ENCODE measurements at regions not wholly inside any gene's neighbourhood (a gene's known extent, or its start where the extent isn't known, plus 50 kb on each side); places are given as distances from the start of the nearest gene placed in this dataset.
"Not testable (repeated sequence)": the region's sequence is repeated elsewhere in the genome, so short reads cannot be mapped to it uniquely, and the experiment has no call there.

GRCh38 chr10:100651099-100651498 lies 94.3 kb upstream of the PAX2 start:
- H3K9me3 ChIP-seq (ENCODE audit: control extremely low read depth in 1 of 5, control insufficient read depth in 4 of 5, insufficient read depth in 2 of 5, low read depth in 1 of 5, low read length in 4 of 5); CTCF ChIA-PET; DNase-seq; POLR2A ChIA-PET; H3K36me3 ChIP-seq (ENCODE audit: control insufficient read depth in 4 of 4, insufficient read depth in 4 of 4, low read length in 3 of 4); H3K27ac ChIP-seq (ENCODE audit: insufficient read depth in 1 of 2, low read depth in 1 of 2, low read length in 2 of 2, poor library complexity in 1 of 2, severe bottlenecking in 2 of 2); H3K4me3 ChIP-seq (ENCODE audit: control insufficient read depth in 1 of 7, extremely low read depth in 1 of 7, insufficient read depth in 4 of 7, low read depth in 2 of 7, low read length in 6 of 7): not testable (repeated sequence)
- peaks cover 0 to 32% (median 17%) of the 10 kb centered on the region in 4 experiments for H3K4me1 ChIP-seq (ENCODE audit: control extremely low read depth in 1 of 4, control insufficient read depth in 4 of 4, insufficient read depth in 4 of 4, low read length in 3 of 4)
- H3K27me3 ChIP-seq (replicated peaks in 2 of 5; ENCODE audit: control insufficient read depth in 4 of 5, insufficient read depth in 5 of 5, low read length in 4 of 5), result peaks cover 5 to 85% (median 32%) of the 10 kb centered on the region in 5 experiments
- WGBS (ENCODE audit: insufficient coverage), result no CpG with 5 or more reads among the region's 3 CpGs

GRCh38 chr10:100651916-100652315 lies 93.5 kb upstream of the PAX2 start:
- no peak for DNase-seq
- Histone ChIP-seq H3K4me3 (ENCODE audit: control insufficient read depth in 1 of 7, extremely low read depth in 1 of 7, insufficient read depth in 4 of 7, low read depth in 2 of 7, low read length in 6 of 7) (no peak overlapping the region), H3K9me3 (ENCODE audit: control extremely low read depth in 1 of 5, control insufficient read depth in 4 of 5, insufficient read depth in 2 of 5, low read depth in 1 of 5, low read length in 4 of 5) (peaks cover 0 to 2% (median 0%) of the 10 kb centered on the region in 5 experiments), H3K4me1 (ENCODE audit: control extremely low read depth in 1 of 4, control insufficient read depth in 4 of 4, insufficient read depth in 4 of 4, low read length in 3 of 4) (peaks cover 0 to 34% (median 17%) of the 10 kb centered on the region in 4 experiments), H3K27me3 (replicated peaks in 2 of 5; ENCODE audit: control insufficient read depth in 4 of 5, insufficient read depth in 5 of 5, low read length in 4 of 5) (peaks cover under 1 to 84% (median 32%) of the 10 kb centered on the region in 5 experiments), H3K36me3 (ENCODE audit: control insufficient read depth in 4 of 4, insufficient read depth in 4 of 4, low read length in 3 of 4) (no peaks in the 10 kb centered on the region), H3K27ac (ENCODE audit: insufficient read depth in 1 of 2, low read depth in 1 of 2, low read length in 2 of 2, poor library complexity in 1 of 2, severe bottlenecking in 2 of 2) (no peak overlapping the region)
- 100% methylated on average over 3 of the region's 6 CpGs for WGBS (ENCODE audit: insufficient coverage)
- CTCF ChIA-PET, result no interaction called here
- POLR2A ChIA-PET, result no interaction called here

GRCh38 chr10:100652406-100653135 lies 92.8 kb upstream of the PAX2 start:
- Histone ChIP-seq H3K4me1 (ENCODE audit: control extremely low read depth in 1 of 4, control insufficient read depth in 4 of 4, insufficient read depth in 4 of 4, low read length in 3 of 4) (peaks cover 0 to 35% (median 17%) of the 10 kb centered on the region in 4 experiments), H3K4me3 (ENCODE audit: control insufficient read depth in 1 of 7, extremely low read depth in 1 of 7, insufficient read depth in 4 of 7, low read depth in 2 of 7, low read length in 6 of 7) (no peak overlapping the region), H3K9me3 (ENCODE audit: control extremely low read depth in 1 of 5, control insufficient read depth in 4 of 5, insufficient read depth in 2 of 5, low read depth in 1 of 5, low read length in 4 of 5) (peaks cover 0 to 2% (median 0%) of the 10 kb centered on the region in 5 experiments), H3K27me3 (replicated peaks in 2 of 5; ENCODE audit: control insufficient read depth in 4 of 5, insufficient read depth in 5 of 5, low read length in 4 of 5) (peaks cover 0 to 84% (median 39%) of the 10 kb centered on the region in 5 experiments), H3K36me3 (ENCODE audit: control insufficient read depth in 4 of 4, insufficient read depth in 4 of 4, low read length in 3 of 4) (no peaks in the 10 kb centered on the region), H3K27ac (ENCODE audit: insufficient read depth in 1 of 2, low read depth in 1 of 2, low read length in 2 of 2, poor library complexity in 1 of 2, severe bottlenecking in 2 of 2) (no peak overlapping the region)
- WGBS (ENCODE audit: insufficient coverage), result 57% methylated on average over 6 of the region's 7 CpGs
- POLR2A ChIA-PET, result interaction anchor here (0.5 kb wide), 1 partner anchor 103 kb away, joined by 3 read pairs; no protein-coding TSS in a partner anchor
- CTCF ChIA-PET, result no interaction called here
- no peak for DNase-seq

GRCh38 chr10:100653238-100653956 lies 92.0 kb upstream of the PAX2 start:
- DNase-seq, result peak in 2 of 3 donors; percentile 87
- Histone ChIP-seq H3K36me3 (ENCODE audit: control insufficient read depth in 4 of 4, insufficient read depth in 4 of 4, low read length in 3 of 4) (no peaks in the 10 kb centered on the region), H3K4me3 (ENCODE audit: control insufficient read depth in 1 of 7, extremely low read depth in 1 of 7, insufficient read depth in 4 of 7, low read depth in 2 of 7, low read length in 6 of 7) (peak overlapping the region in 3 of 7 experiments; percentile 25 to 42 (median 32)), H3K9me3 (ENCODE audit: control extremely low read depth in 1 of 5, control insufficient read depth in 4 of 5, insufficient read depth in 2 of 5, low read depth in 1 of 5, low read length in 4 of 5) (peaks cover 0 to 3% (median 0%) of the 10 kb centered on the region in 5 experiments), H3K27ac (ENCODE audit: insufficient read depth in 1 of 2, low read depth in 1 of 2, low read length in 2 of 2, poor library complexity in 1 of 2, severe bottlenecking in 2 of 2) (no peak overlapping the region), H3K27me3 (replicated peaks in 2 of 5; ENCODE audit: control insufficient read depth in 4 of 5, insufficient read depth in 5 of 5, low read length in 4 of 5) (peaks cover 2 to 89% (median 44%) of the 10 kb centered on the region in 5 experiments), H3K4me1 (ENCODE audit: control extremely low read depth in 1 of 4, control insufficient read depth in 4 of 4, insufficient read depth in 4 of 4, low read length in 3 of 4) (peaks cover 0 to 35% (median 17%) of the 10 kb centered on the region in 4 experiments)
- ChIA-PET CTCF (no interaction called here), POLR2A (interaction anchor here (0.5 kb wide), 1 partner anchor 104 kb away, joined by 3 read pairs; no protein-coding TSS in a partner anchor)
- WGBS (ENCODE audit: insufficient coverage), result 0% methylated on average over 5 of the region's 9 CpGs

- peak in 2 of 3 donors; percentile 47 to 54 for DNase-seq
- H3K27me3 ChIP-seq (replicated peaks in 2 of 5; ENCODE audit: control insufficient read depth in 4 of 5, insufficient read depth in 5 of 5, low read length in 4 of 5), result peaks cover 6 to 89% (median 46%) of the 10 kb centered on the region in 5 experiments
- peak overlapping the region in 3 of 7 experiments; percentile 48 to 52 (median 50) for H3K4me3 ChIP-seq (ENCODE audit: control insufficient read depth in 1 of 7, extremely low read depth in 1 of 7, insufficient read depth in 4 of 7, low read depth in 2 of 7, low read length in 6 of 7)
- no peak overlapping the region for H3K27ac ChIP-seq (ENCODE audit: insufficient read depth in 1 of 2, low read depth in 1 of 2, low read length in 2 of 2, poor library complexity in 1 of 2, severe bottlenecking in 2 of 2)
- H3K9me3 ChIP-seq (ENCODE audit: control extremely low read depth in 1 of 5, control insufficient read depth in 4 of 5, insufficient read depth in 2 of 5, low read depth in 1 of 5, low read length in 4 of 5), result peaks cover 0 to 4% (median 0%) of the 10 kb centered on the region in 5 experiments
- CTCF ChIA-PET, result no interaction called here
- under 1% methylated on average over 47 of the region's 59 CpGs for WGBS (ENCODE audit: insufficient coverage)
- peaks cover 0 to 35% (median 17%) of the 10 kb centered on the region in 4 experiments for H3K4me1 ChIP-seq (ENCODE audit: control extremely low read depth in 1 of 4, control insufficient read depth in 4 of 4, insufficient read depth in 4 of 4, low read length in 3 of 4)
- POLR2A ChIA-PET, result no interaction called here
- H3K36me3 ChIP-seq (ENCODE audit: control insufficient read depth in 4 of 4, insufficient read depth in 4 of 4, low read length in 3 of 4), result no peaks in the 10 kb centered on the region
These were observed 91.2 kb upstream of the PAX2 start for GRCh38 chr10:100653957-100654781.

GRCh38 chr10:100654782-100655325 lies 90.5 kb upstream of the PAX2 start:
- DNase-seq, result peak in 2 of 3 donors; percentile 60 to 71
- CTCF ChIA-PET, result no interaction called here
- WGBS (ENCODE audit: insufficient coverage), result 0% methylated on average over 32 of the region's 46 CpGs
- Histone ChIP-seq H3K36me3 (ENCODE audit: control insufficient read depth in 4 of 4, insufficient read depth in 4 of 4, low read length in 3 of 4) (no peaks in the 10 kb centered on the region), H3K27me3 (replicated peaks in 2 of 5; ENCODE audit: control insufficient read depth in 4 of 5, insufficient read depth in 5 of 5, low read length in 4 of 5) (peaks cover 7 to 89% (median 50%) of the 10 kb centered on the region in 5 experiments), H3K9me3 (ENCODE audit: control extremely low read depth in 1 of 5, control insufficient read depth in 4 of 5, insufficient read depth in 2 of 5, low read depth in 1 of 5, low read length in 4 of 5) (peaks cover 0 to 4% (median 0%) of the 10 kb centered on the region in 5 experiments), H3K4me1 (ENCODE audit: control extremely low read depth in 1 of 4, control insufficient read depth in 4 of 4, insufficient read depth in 4 of 4, low read length in 3 of 4) (peaks cover 0 to 35% (median 17%) of the 10 kb centered on the region in 4 experiments), H3K27ac (ENCODE audit: insufficient read depth in 1 of 2, low read depth in 1 of 2, low read length in 2 of 2, poor library complexity in 1 of 2, severe bottlenecking in 2 of 2) (no peak overlapping the region), H3K4me3 (ENCODE audit: control insufficient read depth in 1 of 7, extremely low read depth in 1 of 7, insufficient read depth in 4 of 7, low read depth in 2 of 7, low read length in 6 of 7) (peak overlapping the region in 5 of 7 experiments; percentile 5 to 52 (median 48))
- POLR2A ChIA-PET, result no interaction called here

All from common myeloid progenitor, CD34-positive (primary cell).